IMR-90 (cell line): ENCODE measurements at regions not wholly inside any gene's neighbourhood (a gene's known extent, or its start where the extent isn't known, plus 50 kb on each side); places are given as distances from the start of the nearest gene placed in this dataset.

Experiments used
- ATAC-seq: fragments of 200-7000 bp; cut with Tn5 transposase; 2 replicates; pipeline ENCODE4 v1.9.1; 2020; ENCODE audit warnings: low read depth, mild to moderate bottlenecking, moderate library complexity
- BruUV-seq: library from RNA; stranded (reverse); fragments of 400-500 nt; replicated peaks from 2 replicates; lab custom pipeline; 2021; lab: Mats Ljungman, UMichigan
- CTCF ChIA-PET: fragments of 300-600 bp; formaldehyde crosslinking; extraction: SDS; loops from one replicate; lab custom pipeline; 2021; ENCODE audit warnings: antibody characterized with exemption; lab: Yijun Ruan, JAX
- POLR2A ChIA-PET: fragments of 300-600 bp; sonication (Branson Sonifier 250); formaldehyde crosslinking; loops from one replicate; lab custom pipeline; 2022; ENCODE audit warnings: antibody characterized with exemption; ENCODE audit not compliant: unreplicated experiment; lab: Charles Lee
- DNase-seq: peaks from one replicate; pipeline ENCODE4 v3.0.0; 2013
- H2AFZ ChIP-seq: replicated peaks from 2 replicates; pipeline ENCODE3; 2013; ENCODE audit warnings: low read length, mild to moderate bottlenecking; ENCODE audit not compliant: poor library complexity
- H2AK5ac ChIP-seq: 2 replicates; pipeline ENCODE4 v1.6.1; 2013; ENCODE audit warnings: low read depth, low read length, inconsistent platforms
- H2AK9ac ChIP-seq: replicated peaks from 2 replicates; pipeline ENCODE3; 2013; ENCODE audit warnings: mild to moderate bottlenecking, low read depth, low read length, moderate library complexity; ENCODE audit not compliant: poor library complexity
- H2BK120ac ChIP-seq: 2 replicates; pipeline ENCODE4 v1.6.1; 2013; ENCODE audit warnings: low read depth, low read length, inconsistent platforms
- H2BK15ac ChIP-seq: 3 replicates; pipeline ENCODE4 v1.6.1; 2013; ENCODE audit warnings: low read depth, low read length, inconsistent platforms
- H2BK20ac ChIP-seq: 2 replicates; pipeline ENCODE4 v1.6.1; 2013; ENCODE audit warnings: low read depth, mild to moderate bottlenecking, inconsistent platforms, low read length, moderate library complexity
- H2BK5ac ChIP-seq: 2 replicates; pipeline ENCODE4 v1.6.1; 2013; ENCODE audit warnings: mild to moderate bottlenecking, low read depth, low read length, inconsistent platforms; ENCODE audit not compliant: poor library complexity, severe bottlenecking
- H3K14ac ChIP-seq: replicated peaks from 2 replicates; pipeline ENCODE4 v1.6.1; 2013; ENCODE audit warnings: low read depth, low read length, inconsistent platforms
- H3K18ac ChIP-seq: 2 replicates; pipeline ENCODE4 v1.6.1; 2013; ENCODE audit warnings: low read depth, low read length, control low read depth
- H3K23ac ChIP-seq: 2 replicates; pipeline ENCODE4 v1.6.1; 2013; ENCODE audit warnings: low read depth, low read length, inconsistent platforms
- H3K27ac ChIP-seq: 2 replicates; pipeline ENCODE4 v1.5.1; 2013; ENCODE audit warnings: mild to moderate bottlenecking, control low read depth, low read length; ENCODE audit not compliant: insufficient read depth
- H3K27me3 ChIP-seq: 2 replicates; pipeline ENCODE4 v1.6.1; 2013; ENCODE audit warnings: low read length; ENCODE audit not compliant: control insufficient read depth, insufficient read depth
- H3K36me3 ChIP-seq: 2 replicates; pipeline ENCODE4 v1.6.1; 2013; ENCODE audit warnings: low read length, mixed read lengths; ENCODE audit not compliant: control insufficient read depth, insufficient read depth
- H3K4ac ChIP-seq: 2 replicates; pipeline ENCODE4 v1.6.1; 2013; ENCODE audit warnings: low read depth, low read length, inconsistent platforms
- H3K4me1 ChIP-seq: 2 replicates; pipeline ENCODE4 v1.6.1; 2013; ENCODE audit warnings: low read length, mixed read lengths; ENCODE audit not compliant: control insufficient read depth, insufficient read depth
- H3K4me2 ChIP-seq: 2 replicates; pipeline ENCODE4 v1.6.1; 2013; ENCODE audit warnings: low read depth, mild to moderate bottlenecking, control low read depth, low read length, moderate library complexity
- H3K4me3 ChIP-seq: 2 replicates; pipeline ENCODE4 v1.5.1; 2013; ENCODE audit warnings: low read depth, mild to moderate bottlenecking, control low read depth, low read length, moderate library complexity; ENCODE audit not compliant: insufficient read depth
- H3K56ac ChIP-seq: 2 replicates; pipeline ENCODE4 v1.6.1; 2013; ENCODE audit warnings: low read length, inconsistent platforms; ENCODE audit not compliant: insufficient read depth; ENCODE audit errors: extremely low read depth
- H3K79me1 ChIP-seq, 2 experiments: 2 replicates each; pipeline ENCODE4 v1.6.1; 2013; ENCODE audit warnings: low read length in 2 of 2, inconsistent platforms in 1 of 2, low read depth in 1 of 2
- H3K9ac ChIP-seq: 2 replicates; pipeline ENCODE4 v1.6.1; 2013; ENCODE audit warnings: low read depth, low read length, control low read depth
- H3K9me1 ChIP-seq: 2 replicates; pipeline ENCODE4 v1.6.1; 2013; ENCODE audit warnings: low read length, inconsistent platforms; ENCODE audit not compliant: insufficient read depth
- H3K9me3 ChIP-seq: 2 replicates; pipeline ENCODE4 v1.6.1; 2013; ENCODE audit warnings: low read length; ENCODE audit not compliant: control insufficient read depth, insufficient read depth
- H4K20me1 ChIP-seq: 2 replicates; pipeline ENCODE4 v1.6.1; 2013; ENCODE audit warnings: low read length, inconsistent platforms; ENCODE audit not compliant: insufficient read depth
- H4K5ac ChIP-seq: 2 replicates; pipeline ENCODE4 v1.6.1; 2013; ENCODE audit warnings: mild to moderate bottlenecking, low read depth, low read length, control low read depth
- H4K8ac ChIP-seq, 2 experiments: 2 replicates each; pipeline ENCODE4 v1.6.1; 2013; ENCODE audit warnings: low read depth in 2 of 2, low read length in 2 of 2, control low read depth in 1 of 2, inconsistent platforms in 1 of 2
- H4K91ac ChIP-seq: 2 replicates; pipeline ENCODE4 v1.6.1; 2013; ENCODE audit warnings: low read depth, low read length, inconsistent platforms; ENCODE audit not compliant: insufficient read depth
- BHLHE40 ChIP-seq: fragments of 150-350 bp; IDR thresholded peaks from 2 replicates; pipeline ENCODE4 v1.6.1; 2016; ENCODE audit warnings: mild to moderate bottlenecking, low read depth, low read length
- CHD1 ChIP-seq: IDR thresholded peaks from 2 replicates; pipeline ENCODE4 v1.6.1; 2012; ENCODE audit warnings: low read depth, low read length, improper control_type of control experiment
- RCOR1 ChIP-seq: IDR thresholded peaks from 2 replicates; pipeline ENCODE4 v1.6.1; 2012; ENCODE audit warnings: mild to moderate bottlenecking, low read length, improper control_type of control experiment; ENCODE audit not compliant: insufficient replicate concordance
- SMC3 ChIP-seq: fragments of 150-350 bp; IDR thresholded peaks from 2 replicates; pipeline ENCODE4 v1.6.1; 2016; ENCODE audit warnings: low read depth, mild to moderate bottlenecking, antibody characterized with exemption, low read length, moderate library complexity
- WGBS, 2 experiments: methylation state at CpG; one replicate each; pipeline versions ENCODE4 v1.1.5 to v1.1.7; 2013; ENCODE audit warnings: missing lambda C conversion rate in 2 of 2; ENCODE audit not compliant: insufficient read length in 1 of 2; ENCODE audit errors: extremely low coverage in 2 of 2; 5-methylcytosine and 5-hydroxymethylcytosine counted together
- dilution Hi-C: fragments of 300-500 bp; cut with HindIII; formaldehyde crosslinking; loops from one replicate; pipeline ENCODE4 v1.14.3; 2018; ENCODE audit warnings: low sequenced_read_pairs; ENCODE audit not compliant: unreplicated experiment
- in situ Hi-C: fragments of 300-500 bp; cut with MboI; formaldehyde crosslinking; loops from 3 replicates; pipeline ENCODE4 v1.14.3; 2019; ENCODE audit warnings: low sequenced_read_pairs, inconsistent platforms, mixed read lengths
- intact Hi-C: fragments of 100-400 bp; cut with micrococcal nuclease; formaldehyde crosslinking; loops from 2 replicates; pipeline ENCODE4 v1.10.0; 2022
- TF ChIP-seq, protein P1 (sequence below): fragments of 150-350 bp; IDR thresholded peaks from 2 replicates; pipeline ENCODE4 v1.6.1; 2017; ENCODE audit warnings: mild to moderate bottlenecking, antibody characterized with exemption, low read length, low read depth
- TF ChIP-seq, protein P2 (sequence below): fragments of 150-350 bp; IDR thresholded peaks from 2 replicates; pipeline ENCODE4 v1.6.1; 2016; ENCODE audit warnings: low read depth, mild to moderate bottlenecking, low read length, moderate library complexity, borderline replicate concordance
- TF ChIP-seq, protein P3 (sequence below): conservative IDR thresholded peaks from 2 replicates; pipeline ENCODE4 v1.5.1; 2012; ENCODE audit warnings: mild to moderate bottlenecking, low read depth, low read length, improper control_type of control experiment

DNA sequence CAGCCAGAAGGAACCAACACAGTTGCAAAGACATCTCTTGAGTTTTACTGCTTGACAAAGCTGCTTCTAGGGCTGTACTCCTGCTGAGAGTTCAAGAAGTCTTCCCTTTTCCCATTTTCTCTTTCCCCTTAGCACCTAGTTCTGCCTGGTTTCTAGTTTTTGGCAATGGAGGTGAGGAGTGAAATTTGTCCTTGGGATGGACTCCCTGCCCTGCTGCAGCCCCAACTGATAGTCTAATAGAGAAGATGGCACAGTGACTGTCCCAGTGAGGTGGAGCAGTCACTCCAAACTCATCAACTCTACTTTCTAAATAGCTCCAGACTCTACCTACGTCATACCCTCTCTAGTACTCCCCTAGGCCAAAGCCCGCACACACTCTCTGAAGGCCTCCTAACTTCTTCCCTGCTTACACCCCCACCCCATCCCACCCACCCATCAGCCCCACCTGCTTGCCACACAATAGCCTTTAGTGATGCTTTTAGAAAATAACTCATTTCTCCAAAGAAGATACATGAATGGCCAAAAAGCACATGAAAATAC is 164.4 kb downstream of the DDX1 start:
- no peak overlapping the region for H3K4me2 ChIP-seq
- no peaks in the 10 kb centered on the region for H3K36me3 ChIP-seq
- no peak overlapping the region for H3K56ac ChIP-seq
- no peaks in the 10 kb centered on the region for H3K9me1 ChIP-seq
- no peak overlapping the region for H2AFZ ChIP-seq
- ATAC-seq, result no peak
- dilution Hi-C loops (no loop called here), intact Hi-C loops (no loop called here), in situ Hi-C loops (no loop called here)
- H2AK5ac ChIP-seq, result no peak overlapping the region
- no TSS peak for BruUV-seq
- no peak overlapping the region for H3K27ac ChIP-seq
- H2AK9ac ChIP-seq, result no peak overlapping the region
- POLR2A ChIA-PET, result no interaction called here
- no peaks in the 10 kb centered on the region for H4K20me1 ChIP-seq
- H3K79me1 ChIP-seq, result no peaks in the 10 kb centered on the region
- no peak overlapping the region for H3K18ac ChIP-seq
- no peak overlapping the region for H3K4ac ChIP-seq
- no peaks in the 10 kb centered on the region for H3K4me1 ChIP-seq
- TF ChIP-seq CHD1, result no peak
- TF ChIP-seq SMC3, result no peak
- TF ChIP-seq, protein P1, sequence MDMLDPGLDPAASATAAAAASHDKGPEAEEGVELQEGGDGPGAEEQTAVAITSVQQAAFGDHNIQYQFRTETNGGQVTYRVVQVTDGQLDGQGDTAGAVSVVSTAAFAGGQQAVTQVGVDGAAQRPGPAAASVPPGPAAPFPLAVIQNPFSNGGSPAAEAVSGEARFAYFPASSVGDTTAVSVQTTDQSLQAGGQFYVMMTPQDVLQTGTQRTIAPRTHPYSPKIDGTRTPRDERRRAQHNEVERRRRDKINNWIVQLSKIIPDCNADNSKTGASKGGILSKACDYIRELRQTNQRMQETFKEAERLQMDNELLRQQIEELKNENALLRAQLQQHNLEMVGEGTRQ, result no peak
- no peak for TF ChIP-seq RCOR1
- no peak for TF ChIP-seq BHLHE40
- TF ChIP-seq, protein P2, sequence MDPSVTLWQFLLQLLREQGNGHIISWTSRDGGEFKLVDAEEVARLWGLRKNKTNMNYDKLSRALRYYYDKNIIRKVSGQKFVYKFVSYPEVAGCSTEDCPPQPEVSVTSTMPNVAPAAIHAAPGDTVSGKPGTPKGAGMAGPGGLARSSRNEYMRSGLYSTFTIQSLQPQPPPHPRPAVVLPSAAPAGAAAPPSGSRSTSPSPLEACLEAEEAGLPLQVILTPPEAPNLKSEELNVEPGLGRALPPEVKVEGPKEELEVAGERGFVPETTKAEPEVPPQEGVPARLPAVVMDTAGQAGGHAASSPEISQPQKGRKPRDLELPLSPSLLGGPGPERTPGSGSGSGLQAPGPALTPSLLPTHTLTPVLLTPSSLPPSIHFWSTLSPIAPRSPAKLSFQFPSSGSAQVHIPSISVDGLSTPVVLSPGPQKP, result no peak
- TF ChIP-seq, protein P3, sequence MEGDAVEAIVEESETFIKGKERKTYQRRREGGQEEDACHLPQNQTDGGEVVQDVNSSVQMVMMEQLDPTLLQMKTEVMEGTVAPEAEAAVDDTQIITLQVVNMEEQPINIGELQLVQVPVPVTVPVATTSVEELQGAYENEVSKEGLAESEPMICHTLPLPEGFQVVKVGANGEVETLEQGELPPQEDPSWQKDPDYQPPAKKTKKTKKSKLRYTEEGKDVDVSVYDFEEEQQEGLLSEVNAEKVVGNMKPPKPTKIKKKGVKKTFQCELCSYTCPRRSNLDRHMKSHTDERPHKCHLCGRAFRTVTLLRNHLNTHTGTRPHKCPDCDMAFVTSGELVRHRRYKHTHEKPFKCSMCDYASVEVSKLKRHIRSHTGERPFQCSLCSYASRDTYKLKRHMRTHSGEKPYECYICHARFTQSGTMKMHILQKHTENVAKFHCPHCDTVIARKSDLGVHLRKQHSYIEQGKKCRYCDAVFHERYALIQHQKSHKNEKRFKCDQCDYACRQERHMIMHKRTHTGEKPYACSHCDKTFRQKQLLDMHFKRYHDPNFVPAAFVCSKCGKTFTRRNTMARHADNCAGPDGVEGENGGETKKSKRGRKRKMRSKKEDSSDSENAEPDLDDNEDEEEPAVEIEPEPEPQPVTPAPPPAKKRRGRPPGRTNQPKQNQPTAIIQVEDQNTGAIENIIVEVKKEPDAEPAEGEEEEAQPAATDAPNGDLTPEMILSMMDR, result no peak
- DNase-seq, result no peak
- H2BK5ac ChIP-seq, result no peak overlapping the region
- H2BK120ac ChIP-seq, result no peak overlapping the region
- no peaks in the 10 kb centered on the region for H3K27me3 ChIP-seq
- WGBS, 2 experiments, result no CpG with 5 or more reads among the region's 2 CpGs
- H3K23ac ChIP-seq, result no peak overlapping the region
- CTCF ChIA-PET, result no interaction called here
- no peak overlapping the region for H4K5ac ChIP-seq
- H2BK20ac ChIP-seq, result no peak overlapping the region
- H3K9ac ChIP-seq, result no peak overlapping the region
- no peak overlapping the region for H2BK15ac ChIP-seq
- H3K4me3 ChIP-seq, result no peak overlapping the region
- H4K91ac ChIP-seq, result no peak overlapping the region
- H3K14ac ChIP-seq, result no peak overlapping the region
- H4K8ac ChIP-seq, result no peak overlapping the region
- H3K9me3 ChIP-seq, result peaks cover 11% of the 10 kb centered on the region; the same call in 1 of the 2 replicates
